PC-9 (cell line): ENCODE measurements at regions not wholly inside any gene's neighbourhood (a gene's known extent, or its start where the extent isn't known, plus 50 kb on each side); places are given as distances from the start of the nearest gene placed in this dataset.

ENCODE experiments used
- BruUV-seq: library from RNA; stranded (reverse); fragments of 400-500 nt; replicated peaks from 2 replicates; lab custom pipeline; 2021; lab: Mats Ljungman, UMichigan
- CTCF ChIA-PET: fragments of 300-600 bp; sonication (Branson Sonifier 250); formaldehyde crosslinking; loops from one replicate; lab custom pipeline; 2022; ENCODE audit warnings: antibody characterized with exemption; lab: Charles Lee
- POLR2A ChIA-PET: fragments of 300-600 bp; sonication (Branson Sonifier 250); formaldehyde crosslinking; loops from one replicate; lab custom pipeline; 2022; ENCODE audit warnings: antibody characterized with exemption; ENCODE audit not compliant: unreplicated experiment; lab: Charles Lee
- DNase-seq, 2 experiments: peaks; one replicate each; pipeline versions ENCODE4 v3.0.0 to v3.0.0-alpha.2; 2015 to 2022; ENCODE audit warnings: mixed read lengths in 1 of 2
- H2AFZ ChIP-seq: fragments of 200-600 bp; sonication (generic); 2 replicates; pipeline ENCODE4 v1.8.1; 2017; ENCODE audit warnings: antibody characterized with exemption
- H3F3A ChIP-seq: fragments of 200-600 bp; sonication (generic); 2 replicates; pipeline ENCODE4 v1.8.1; 2017; ENCODE audit warnings: antibody characterized with exemption, mild to moderate bottlenecking, low read depth; ENCODE audit not compliant: insufficient read depth
- H3K27ac ChIP-seq: fragments of 200-600 bp; sonication (generic); 2 replicates; pipeline ENCODE4 v1.6.1; 2016; ENCODE audit warnings: mixed run types
- H3K27me3 ChIP-seq: fragments of 200-600 bp; sonication (generic); 2 replicates; pipeline ENCODE4 v1.6.1; 2016; ENCODE audit warnings: low read depth, mixed run types; ENCODE audit not compliant: insufficient read depth
- H3K36me3 ChIP-seq: fragments of 200-600 bp; sonication (generic); 2 replicates; pipeline ENCODE4 v1.6.1; 2016; ENCODE audit warnings: low read depth, mixed run types
- H3K4me1 ChIP-seq: fragments of 200-600 bp; sonication (generic); replicated peaks from 2 replicates; pipeline ENCODE4 v1.6.1; 2016; ENCODE audit warnings: mixed run types; ENCODE audit not compliant: insufficient read depth
- H3K4me2 ChIP-seq: fragments of 200-600 bp; sonication (generic); 2 replicates; pipeline ENCODE4 v1.6.1; 2017; ENCODE audit warnings: mixed run types
- H3K4me3 ChIP-seq: fragments of 200-600 bp; sonication (generic); 2 replicates; pipeline ENCODE4 v1.6.1; 2016; ENCODE audit warnings: mixed run types
- H3K79me2 ChIP-seq: fragments of 200-600 bp; sonication (generic); 2 replicates; pipeline ENCODE4 v1.6.1; 2017; ENCODE audit warnings: low read depth, mixed run types
- H3K9me2 ChIP-seq: fragments of 200-600 bp; sonication (generic); 2 replicates; pipeline ENCODE4 v1.8.1; 2017; ENCODE audit warnings: mild to moderate bottlenecking; ENCODE audit not compliant: insufficient read depth
- H3K9me3 ChIP-seq: fragments of 200-600 bp; sonication (generic); 2 replicates; pipeline ENCODE4 v1.8.1; 2016; ENCODE audit warnings: low read depth; ENCODE audit not compliant: insufficient read depth
- H4K20me1 ChIP-seq: fragments of 200-600 bp; sonication (generic); 2 replicates; pipeline ENCODE4 v1.8.1; 2017; ENCODE audit not compliant: insufficient read depth
- EZH2 ChIP-seq: fragments of 200-600 bp; sonication (generic); IDR thresholded peaks from 2 replicates; pipeline ENCODE4 v1.8.0; 2017; ENCODE audit warnings: antibody characterized with exemption, low read depth
- intact Hi-C: fragments of 100-400 bp; cut with micrococcal nuclease; formaldehyde crosslinking; loops from one replicate; pipeline ENCODE4 v1.10.0; 2022; ENCODE audit not compliant: unreplicated experiment
- TF ChIP-seq, protein P1 (sequence below): fragments of 200-600 bp; sonication (generic); conservative IDR thresholded peaks from 2 replicates; pipeline ENCODE4 v1.6.1; 2017; ENCODE audit warnings: mixed run types, antibody characterized with exemption, mild to moderate bottlenecking, moderate library complexity

DNA sequence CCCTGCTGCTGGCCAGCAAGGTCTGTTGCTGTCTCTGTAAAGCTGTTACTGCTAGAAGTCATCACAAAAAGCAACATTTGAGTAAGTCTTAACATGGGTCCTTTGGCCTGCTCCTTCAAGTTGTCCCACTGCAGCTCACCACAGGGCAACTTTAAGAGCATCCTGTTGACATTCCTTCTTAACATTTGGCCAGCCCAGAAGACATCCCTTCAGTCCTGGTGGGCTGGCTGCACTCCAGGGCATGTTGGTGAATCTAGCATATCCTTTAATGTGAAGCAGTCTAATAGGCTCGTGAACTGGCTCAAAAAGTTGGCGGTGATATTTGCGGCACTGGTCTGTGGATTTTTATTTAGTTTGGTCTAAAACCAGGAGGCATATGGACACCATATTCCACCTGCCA is 92.2 kb upstream of the MAML3 start:
- Histone ChIP-seq H3K79me2 (no peaks in the 10 kb centered on the region), H3K9me2 (no peaks in the 10 kb centered on the region), H3F3A (no peaks in the 10 kb centered on the region; the same call in 1 of the 2 replicates), H3K9me3 (no peaks in the 10 kb centered on the region), H3K4me3 (no peak overlapping the region), H2AFZ (no peak overlapping the region), H3K36me3 (no peaks in the 10 kb centered on the region), H3K27ac (no peak overlapping the region), H3K4me1 (peaks cover 6% of the 10 kb centered on the region), H4K20me1 (no peaks in the 10 kb centered on the region), H3K4me2 (no peak overlapping the region), H3K27me3 (no peaks in the 10 kb centered on the region)
- DNase-seq, result no peak
- BruUV-seq, result no TSS peak
- TF ChIP-seq, protein P1, sequence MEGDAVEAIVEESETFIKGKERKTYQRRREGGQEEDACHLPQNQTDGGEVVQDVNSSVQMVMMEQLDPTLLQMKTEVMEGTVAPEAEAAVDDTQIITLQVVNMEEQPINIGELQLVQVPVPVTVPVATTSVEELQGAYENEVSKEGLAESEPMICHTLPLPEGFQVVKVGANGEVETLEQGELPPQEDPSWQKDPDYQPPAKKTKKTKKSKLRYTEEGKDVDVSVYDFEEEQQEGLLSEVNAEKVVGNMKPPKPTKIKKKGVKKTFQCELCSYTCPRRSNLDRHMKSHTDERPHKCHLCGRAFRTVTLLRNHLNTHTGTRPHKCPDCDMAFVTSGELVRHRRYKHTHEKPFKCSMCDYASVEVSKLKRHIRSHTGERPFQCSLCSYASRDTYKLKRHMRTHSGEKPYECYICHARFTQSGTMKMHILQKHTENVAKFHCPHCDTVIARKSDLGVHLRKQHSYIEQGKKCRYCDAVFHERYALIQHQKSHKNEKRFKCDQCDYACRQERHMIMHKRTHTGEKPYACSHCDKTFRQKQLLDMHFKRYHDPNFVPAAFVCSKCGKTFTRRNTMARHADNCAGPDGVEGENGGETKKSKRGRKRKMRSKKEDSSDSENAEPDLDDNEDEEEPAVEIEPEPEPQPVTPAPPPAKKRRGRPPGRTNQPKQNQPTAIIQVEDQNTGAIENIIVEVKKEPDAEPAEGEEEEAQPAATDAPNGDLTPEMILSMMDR, result no peak
- TF ChIP-seq EZH2, result no peak
- intact Hi-C loops, result no loop called here
- CTCF ChIA-PET, result no interaction called here
- POLR2A ChIA-PET, result no interaction called here

DNA sequence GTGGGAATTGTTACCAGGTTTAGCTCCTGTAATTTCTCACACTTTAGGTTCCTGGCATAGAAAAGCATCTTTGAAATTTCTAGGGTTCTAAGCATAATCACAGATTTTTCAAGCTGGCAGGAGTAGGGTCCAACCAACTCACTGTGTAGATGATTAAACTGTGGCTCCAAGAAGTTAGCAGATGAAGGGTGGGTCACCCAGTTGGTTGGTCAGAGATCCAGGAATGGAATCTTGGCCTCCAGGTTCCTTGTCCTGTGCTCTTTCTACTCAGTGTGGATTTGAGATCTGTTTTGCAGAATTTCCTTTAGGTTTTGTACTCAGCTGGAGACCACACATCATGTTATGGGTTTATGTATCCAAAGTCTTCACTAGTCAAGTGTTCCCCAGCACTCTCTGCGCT is 90.3 kb upstream of the MAML3 start:
- CTCF ChIA-PET, result no interaction called here
- no peaks in the 10 kb centered on the region for H3K9me3 ChIP-seq
- no peaks in the 10 kb centered on the region for H3K27me3 ChIP-seq
- no peak overlapping the region for H3K27ac ChIP-seq
- no peaks in the 10 kb centered on the region for H3K9me2 ChIP-seq
- H3F3A ChIP-seq, result no peaks in the 10 kb centered on the region
- H3K36me3 ChIP-seq, result no peaks in the 10 kb centered on the region
- H2AFZ ChIP-seq, result no peak overlapping the region
- intact Hi-C loops, result no loop called here
- H3K4me1 ChIP-seq, result no peaks in the 10 kb centered on the region
- no peak overlapping the region for H3K4me3 ChIP-seq
- no peak for DNase-seq
- POLR2A ChIA-PET, result no interaction called here
- BruUV-seq, result no TSS peak
- TF ChIP-seq EZH2, result no peak
- TF ChIP-seq, protein P1, result no peak
- H3K79me2 ChIP-seq, result no peaks in the 10 kb centered on the region
- no peaks in the 10 kb centered on the region for H4K20me1 ChIP-seq
- no peak overlapping the region for H3K4me2 ChIP-seq

GRCh38 chr4:140243278-140243753 is 89.3 kb upstream of the MAML3 start:
- Histone ChIP-seq H3K4me3 (no peak overlapping the region), H3K79me2 (no peaks in the 10 kb centered on the region), H3K27ac (no peak overlapping the region), H3K27me3 (no peaks in the 10 kb centered on the region), H3F3A (no peaks in the 10 kb centered on the region), H2AFZ (no peak overlapping the region), H3K9me2 (no peaks in the 10 kb centered on the region), H3K4me1 (no peaks in the 10 kb centered on the region), H3K36me3 (no peaks in the 10 kb centered on the region), H4K20me1 (no peaks in the 10 kb centered on the region), H3K4me2 (no peak overlapping the region), H3K9me3 (no peaks in the 10 kb centered on the region)
- intact Hi-C loops, result no loop called here
- no TSS peak for BruUV-seq
- POLR2A ChIA-PET, result no interaction called here
- CTCF ChIA-PET, result no interaction called here
- no peak for DNase-seq
- TF ChIP-seq, protein P1, result no peak
- TF ChIP-seq EZH2, result no peak
